HG02798 (cell line): ENCODE measurements at regions not wholly inside any gene's neighbourhood (a gene's known extent, or its start where the extent isn't known, plus 50 kb on each side); places are given as distances from the start of the nearest gene placed in this dataset.
"Not testable (repeated sequence)": the region's sequence is repeated elsewhere in the genome, so short reads cannot be mapped to it uniquely, and the experiment has no call there.

Source experiments
- ATAC-seq: cut with Tn5 transposase; IDR thresholded peaks from one replicate; pipeline ENCODE4 v1.9.1; 2021; ENCODE audit warnings: mild to moderate bottlenecking; ENCODE audit not compliant: unreplicated experiment, poor library complexity

DNA sequence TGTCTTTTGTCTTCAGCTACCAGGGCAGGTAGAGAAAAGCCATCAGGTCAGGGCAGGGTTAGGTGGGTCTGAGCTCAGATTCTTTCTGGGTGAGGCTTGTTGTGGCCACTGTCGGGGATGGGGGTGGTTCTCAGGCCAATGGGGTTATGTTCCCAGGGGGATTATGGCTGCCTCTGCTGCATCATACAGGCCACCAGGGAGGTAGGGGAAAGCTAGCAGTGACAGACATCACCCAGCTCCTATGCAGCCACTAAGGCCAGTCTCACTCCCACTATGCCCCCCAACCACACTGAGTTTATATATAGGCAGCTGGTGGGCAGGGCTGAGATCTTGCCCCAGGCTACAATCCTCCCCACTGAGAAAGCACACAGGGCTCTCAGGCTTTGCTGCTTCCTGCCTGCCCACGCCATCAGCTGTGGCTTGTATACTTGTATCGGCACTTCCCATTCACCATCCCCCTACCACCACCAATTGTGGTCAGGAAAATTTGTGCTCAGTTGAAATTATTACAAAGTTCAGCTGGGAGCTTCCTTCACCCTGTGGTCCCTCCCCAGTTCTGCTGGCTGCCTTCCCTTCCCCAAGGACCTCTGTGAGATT, 72.6 kb upstream of the PTPN13 start:
- ATAC-seq: no peak

DNA sequence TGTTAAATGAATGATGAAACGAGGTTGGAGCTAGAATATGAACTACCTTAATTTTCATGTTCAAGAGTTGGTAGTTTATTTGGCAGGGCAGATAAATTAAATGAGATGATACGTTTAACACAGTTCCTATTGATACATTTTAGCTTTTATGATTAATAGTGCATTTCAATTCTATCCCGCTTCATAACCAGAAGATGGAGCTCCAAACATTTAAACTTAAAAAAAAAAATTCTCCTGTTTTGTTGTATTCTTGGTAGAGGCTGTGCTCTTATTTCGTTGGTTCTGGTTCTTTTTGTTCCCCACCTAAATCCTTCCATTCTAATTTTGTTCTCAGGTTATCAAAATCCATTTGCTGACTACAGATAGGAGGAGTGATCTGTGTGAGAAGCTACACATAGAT, 71.8 kb upstream of the PTPN13 start:
- no peak for ATAC-seq

DNA sequence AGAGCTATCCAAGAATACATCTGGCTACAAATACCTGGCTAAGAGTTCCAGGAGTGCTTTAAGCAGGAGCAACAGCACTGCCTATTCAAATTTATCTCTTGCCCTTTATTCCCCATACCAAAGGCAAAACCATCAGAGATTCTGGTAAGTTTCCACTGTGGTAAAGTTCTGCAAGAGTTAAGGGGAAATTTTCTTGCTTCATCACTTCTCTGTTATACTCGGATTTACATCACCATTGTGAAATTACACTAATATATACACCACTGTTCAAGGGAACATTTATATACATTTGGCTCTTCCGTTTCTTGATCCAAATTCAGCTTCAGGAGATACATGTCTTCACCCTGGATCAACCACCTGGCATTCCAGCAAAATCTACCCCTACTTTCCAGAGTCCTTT, 70.8 kb upstream of the PTPN13 start:
- ATAC-seq: no peak

DNA sequence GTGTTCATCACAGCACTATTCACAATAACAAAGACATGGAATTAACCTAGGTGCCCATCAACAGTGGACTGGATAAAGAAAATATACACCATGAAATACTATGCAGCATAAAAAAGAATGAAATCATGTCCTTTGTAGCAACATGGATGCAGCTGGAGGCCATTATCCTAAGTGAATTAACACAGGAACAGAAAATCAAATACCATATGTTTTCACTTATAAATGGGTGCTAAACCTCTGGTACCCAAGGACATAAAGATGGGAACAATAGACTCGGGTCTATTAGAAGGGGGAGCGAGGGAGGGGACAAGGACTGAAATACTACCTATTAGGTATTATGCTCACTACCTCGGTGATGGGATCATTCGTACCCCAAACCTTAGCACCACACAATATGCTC, 66.4 kb upstream of the PTPN13 start:
- ATAC-seq: not testable (repeated sequence)

DNA sequence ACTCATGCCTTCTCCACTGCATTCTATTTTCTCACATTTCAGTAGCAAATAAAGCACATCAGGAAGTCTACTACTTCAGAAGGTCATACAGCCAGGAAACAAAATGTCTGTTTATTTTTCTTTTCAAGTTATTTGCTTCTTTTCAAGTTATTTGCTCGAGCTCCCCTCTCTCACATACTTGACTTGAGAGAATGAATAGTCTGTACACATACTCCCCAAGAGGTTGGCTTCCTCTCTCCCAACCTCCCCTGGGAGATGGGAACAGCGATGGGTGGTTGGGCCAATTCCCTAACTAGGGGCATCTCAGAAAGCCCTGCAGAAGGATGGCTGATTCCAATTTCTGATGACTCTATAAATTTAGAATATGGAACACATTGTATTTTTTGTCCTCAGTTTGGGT, 64.7 kb upstream of the PTPN13 start:
- no peak for ATAC-seq

DNA sequence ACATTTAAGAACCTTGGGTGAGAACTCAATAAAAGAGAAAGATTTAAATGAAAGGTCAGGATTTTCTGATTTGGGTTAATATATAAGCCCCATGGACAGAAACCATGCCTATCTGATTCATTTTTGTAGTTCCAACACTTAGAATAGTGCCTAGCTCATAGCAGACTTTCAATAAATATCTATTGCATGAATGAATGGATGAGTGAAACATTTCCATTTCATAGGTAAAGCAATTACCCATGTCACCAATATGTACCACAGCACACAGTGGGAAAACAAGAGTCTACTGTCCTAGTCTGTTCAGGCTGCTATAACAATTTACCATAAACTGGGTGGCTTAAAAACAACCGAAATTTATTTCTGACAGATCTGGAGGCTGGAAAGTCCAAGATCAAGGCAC, 63.9 kb upstream of the PTPN13 start:
- peak; percentile 44 for ATAC-seq

DNA sequence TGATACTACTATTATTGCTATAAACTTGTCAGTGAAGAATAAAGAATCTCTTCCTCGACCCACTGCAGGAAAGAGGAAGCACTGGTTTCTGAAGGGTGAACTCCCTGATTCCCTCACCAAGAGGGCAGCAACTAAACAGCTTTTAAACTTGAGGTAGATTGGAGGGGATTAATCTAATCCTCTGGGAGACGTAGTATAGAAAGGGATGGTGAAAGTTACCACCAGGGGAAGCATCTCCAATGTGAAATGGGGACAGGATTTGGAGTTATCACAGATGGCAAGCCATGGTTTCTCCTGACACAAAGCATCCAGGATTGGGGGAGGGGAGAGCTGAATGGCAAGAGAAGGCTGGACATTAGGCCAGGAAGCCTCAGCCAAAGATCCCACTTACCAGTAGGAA, 62.7 kb upstream of the PTPN13 start:
- ATAC-seq: no peak

DNA sequence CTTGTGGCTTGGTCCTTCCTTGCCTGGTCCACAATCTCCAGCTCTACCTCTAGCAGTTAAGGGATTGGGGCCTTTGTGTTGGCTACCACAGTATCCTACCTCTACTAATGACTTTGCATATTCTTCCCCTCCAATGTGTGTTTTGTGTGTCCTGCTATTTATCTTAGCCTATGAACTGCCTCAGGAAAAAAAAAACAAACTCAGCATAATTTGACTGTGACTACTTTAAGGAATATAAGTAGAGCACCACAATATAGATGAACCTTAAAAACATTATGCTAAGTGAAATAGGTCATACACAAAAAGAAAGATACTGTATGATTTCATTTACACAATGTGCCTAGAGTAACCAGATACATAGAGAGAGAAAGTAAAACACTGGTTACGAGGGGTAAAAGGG, 61.3 kb upstream of the PTPN13 start:
- ATAC-seq: no peak

DNA sequence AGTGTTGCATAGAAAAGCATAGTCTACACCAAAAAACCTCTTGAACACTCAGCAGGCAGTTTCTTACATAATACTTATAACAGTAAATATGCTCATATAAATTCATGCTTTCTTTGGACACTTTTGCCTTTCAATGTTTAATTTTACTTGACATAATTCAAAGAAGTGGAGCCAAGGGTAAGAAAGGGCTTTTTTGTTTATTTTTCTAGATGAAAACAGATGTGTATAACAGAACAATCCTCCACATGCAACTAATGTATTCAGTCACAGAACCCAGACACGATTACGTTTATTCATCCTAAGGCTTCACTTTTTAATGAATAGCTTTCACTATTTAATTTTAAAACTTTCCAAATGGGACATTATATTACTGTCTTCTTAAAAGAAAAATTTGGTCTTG, 58.0 kb upstream of the PTPN13 start:
- no peak for ATAC-seq

DNA sequence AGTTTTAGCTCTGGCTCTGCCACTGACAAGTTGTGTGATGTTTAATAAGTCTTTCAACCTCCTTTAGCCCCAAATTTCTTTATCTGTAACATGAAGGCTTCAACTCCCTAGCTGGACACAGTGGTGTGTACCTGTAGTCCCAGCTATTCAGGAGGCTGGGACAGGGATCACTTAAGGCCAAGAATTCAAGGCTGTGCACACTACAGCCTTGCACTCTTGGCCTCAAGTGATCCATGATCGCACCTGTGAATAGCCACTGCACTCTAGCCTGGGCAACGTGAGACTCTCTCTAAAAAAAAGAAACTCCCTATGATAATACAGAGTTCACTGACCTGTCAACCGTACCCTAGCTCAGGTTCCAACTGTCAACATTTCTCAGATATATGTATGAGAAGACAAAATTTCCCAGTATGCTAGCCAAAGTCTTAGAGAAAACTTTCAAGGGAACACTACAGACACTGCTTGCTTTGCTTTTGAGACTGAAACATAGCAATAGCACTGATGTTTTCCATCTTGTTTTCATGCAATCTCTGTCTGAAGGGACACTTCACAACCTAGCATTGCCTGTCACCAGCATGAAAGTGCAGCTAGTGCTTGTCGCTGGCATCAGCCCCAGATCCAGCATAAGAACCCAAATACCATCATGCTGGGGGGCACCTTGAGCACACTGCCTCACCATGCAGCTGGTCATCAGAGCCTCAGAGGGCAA, 51.6 kb upstream of the PTPN13 start:
- ATAC-seq: no peak

DNA sequence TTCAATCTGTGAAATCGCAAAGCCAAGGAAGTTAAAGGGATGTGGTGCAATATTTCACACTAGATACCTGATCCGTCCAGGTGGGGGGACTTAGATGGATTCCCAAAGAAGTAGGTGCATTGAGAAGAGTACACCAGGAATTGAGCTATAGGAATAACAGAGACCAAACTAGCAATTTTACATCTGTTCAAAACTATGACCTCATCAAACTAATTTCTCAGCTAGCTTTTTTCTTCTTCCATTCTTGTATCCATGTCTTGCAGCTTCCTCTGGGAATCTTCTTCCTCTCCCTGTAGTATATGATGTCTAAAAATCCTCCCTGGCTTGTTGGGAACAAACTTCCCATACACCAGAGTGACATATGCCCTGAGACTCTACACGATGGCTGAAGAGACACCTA, 51.0 kb upstream of the PTPN13 start:
- no peak for ATAC-seq

DNA sequence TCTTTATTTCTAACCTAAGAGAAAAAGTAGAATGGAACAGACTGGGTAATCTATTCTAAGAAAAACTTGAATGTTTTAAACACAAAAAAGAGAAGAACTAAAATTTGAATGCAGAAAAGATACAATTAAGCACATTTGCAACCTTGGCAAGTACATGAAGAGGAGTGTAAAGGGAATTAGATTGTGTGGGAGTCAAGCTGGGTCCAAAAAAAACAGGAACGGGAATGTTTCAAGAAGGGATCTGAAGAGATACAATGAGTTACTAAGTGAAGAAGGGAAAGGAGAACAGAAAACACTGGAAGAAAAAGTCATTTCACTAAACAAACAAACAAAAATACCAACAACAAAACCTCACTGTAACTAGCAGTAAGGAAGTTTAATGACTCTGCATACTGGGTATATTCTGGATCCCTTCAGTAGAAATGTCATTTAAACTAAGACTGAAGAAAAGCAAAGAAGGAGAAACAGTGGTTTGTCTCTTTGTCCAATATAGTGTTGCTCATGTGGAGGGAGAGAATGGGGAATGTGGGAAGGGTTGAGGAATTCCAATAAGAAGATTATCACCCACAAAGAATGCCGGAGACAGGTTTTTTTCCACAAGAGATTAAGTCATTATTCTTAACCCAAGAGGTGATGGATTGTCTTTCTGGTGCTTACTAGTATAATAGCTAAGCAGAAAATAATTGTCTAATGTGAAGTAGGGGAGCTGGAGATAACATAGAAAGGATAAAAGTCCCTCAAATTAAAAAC, 50.4 kb upstream of the PTPN13 start:
- no peak for ATAC-seq

DNA sequence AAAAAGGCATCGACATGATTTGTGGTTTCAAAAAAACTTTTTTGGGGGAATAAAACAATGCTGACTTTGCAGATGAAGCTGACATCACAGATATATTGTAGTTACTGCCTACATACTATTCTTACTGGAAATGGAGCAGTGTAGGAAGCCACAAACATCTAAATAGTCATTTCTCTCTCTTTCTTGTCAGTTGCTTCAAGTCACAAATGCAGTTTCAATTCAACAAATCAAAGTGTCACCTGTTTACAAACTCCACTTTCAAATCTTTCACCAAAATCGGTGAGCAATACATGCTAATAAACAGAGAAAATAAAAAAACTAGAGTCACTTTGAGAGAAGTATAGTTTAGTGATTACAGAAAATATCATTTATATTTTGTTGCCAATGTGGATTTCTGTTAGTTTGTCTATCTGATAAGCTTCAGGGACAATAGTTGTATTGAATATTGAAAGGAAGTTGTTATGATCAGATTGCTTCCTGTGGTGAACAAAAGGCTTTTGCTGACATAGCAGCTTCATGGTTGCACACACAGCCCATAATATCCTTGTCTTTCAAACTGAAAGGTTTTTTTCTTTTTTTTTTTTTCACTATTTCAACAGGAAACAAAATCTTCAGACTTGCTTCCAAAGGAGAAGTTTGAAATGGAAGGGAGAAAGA, 49.7 kb upstream of the PTPN13 start:
- peak; percentile 75 for ATAC-seq
